ENCODE measurements at regions not wholly inside any gene's neighbourhood (a gene's known extent, or its start where the extent isn't known, plus 50 kb on each side); places are given as distances from the start of the nearest gene placed in this dataset.
A peak's percentile ranks its signal among the peaks of the same experiment; 100 is the strongest.

- no peak for DNase-seq
These were observed 444.1 kb upstream of the TLE4 start for GRCh38 chr9:79127661-79128060.

GRCh38 chr9:79129865-79130480 is 441.8 kb upstream of the TLE4 start:
- peak; percentile 73 for DNase-seq

- DNase-seq: no peak
These were observed 440.5 kb upstream of the TLE4 start for GRCh38 chr9:79131246-79131774.

GRCh38 chr9:79131824-79132377 is 439.9 kb upstream of the TLE4 start:
- DNase-seq: no peak

GRCh38 chr9:79134654-79135053 is 437.1 kb upstream of the TLE4 start:
- no peak for DNase-seq

- no peak for DNase-seq
These were observed 435.9 kb upstream of the TLE4 start for GRCh38 chr9:79135681-79136415.

GRCh38 chr9:79140751-79141150 is 431.0 kb upstream of the TLE4 start:
- DNase-seq: no peak

- DNase-seq: no peak
These were observed 428.6 kb upstream of the TLE4 start for GRCh38 chr9:79143211-79143610.

- DNase-seq: no peak
These were observed 426.3 kb upstream of the TLE4 start for GRCh38 chr9:79145442-79145841.

- DNase-seq: no peak
These were observed 422.2 kb upstream of the TLE4 start for GRCh38 chr9:79149585-79149984.

- no peak for DNase-seq
These were observed 420.0 kb upstream of the TLE4 start for GRCh38 chr9:79151791-79152190.

GRCh38 chr9:79152306-79152705 is 419.5 kb upstream of the TLE4 start:
- DNase-seq: no peak

GRCh38 chr9:79154806-79155205 is 417.0 kb upstream of the TLE4 start:
- DNase-seq: no peak

GRCh38 chr9:79155308-79155707 is 416.5 kb upstream of the TLE4 start:
- DNase-seq: no peak

GRCh38 chr9:79163544-79163943 is 408.2 kb upstream of the TLE4 start:
- no peak for DNase-seq

- DNase-seq: no peak
These were observed 407.4 kb upstream of the TLE4 start for GRCh38 chr9:79164406-79164805.

- DNase-seq: no peak
These were observed 406.6 kb upstream of the TLE4 start for GRCh38 chr9:79165020-79165780.

- DNase-seq: no peak
These were observed 405.8 kb upstream of the TLE4 start for GRCh38 chr9:79166005-79166404.

- no peak for DNase-seq
These were observed 401.1 kb upstream of the TLE4 start for GRCh38 chr9:79170643-79171042.

- DNase-seq: no peak
These were observed 397.8 kb upstream of the TLE4 start for GRCh38 chr9:79173932-79174331.

- no peak for DNase-seq
These were observed 395.6 kb upstream of the TLE4 start for GRCh38 chr9:79176014-79176697.

GRCh38 chr9:79184831-79185230 is 386.9 kb upstream of the TLE4 start:
- no peak for DNase-seq

GRCh38 chr9:79185866-79186265 is 385.9 kb upstream of the TLE4 start:
- DNase-seq: no peak
